HL-60 (cell line): ENCODE measurements at regions not wholly inside any gene's neighbourhood (a gene's known extent, or its start where the extent isn't known, plus 50 kb on each side); places are given as distances from the start of the nearest gene placed in this dataset.

ENCODE experiments used
- CTCF ChIP-seq: IDR thresholded peaks from one replicate; pipeline ENCODE4 v1.5.1; 2011; ENCODE audit warnings: low read length, control low read depth, inconsistent platforms; ENCODE audit not compliant: insufficient read depth
- POLR2AphosphoS5 ChIP-seq: IDR thresholded peaks from 2 replicates; pipeline ENCODE4 v1.6.1; 2012; ENCODE audit warnings: low read depth
- REST ChIP-seq: IDR thresholded peaks from 2 replicates; pipeline ENCODE4 v1.6.1; 2012; ENCODE audit warnings: low read depth; ENCODE audit not compliant: insufficient replicate concordance

GRCh38 chr11:129729216-129729615, 86.4 kb upstream of the TMEM45B start:
- TF ChIP-seq CTCF (no peak), POLR2AphosphoS5 (no peak), REST (no peak)
